GM12878 (cell line): ENCODE measurements at regions not wholly inside any gene's neighbourhood (a gene's known extent, or its start where the extent isn't known, plus 50 kb on each side); places are given as distances from the start of the nearest gene placed in this dataset.

Experiments
- ATAC-seq: fragments of 200-7000 bp; cut with Tn5 transposase; 3 replicates; pipeline ENCODE4 v1.9.1; 2020; ENCODE audit warnings: mild to moderate bottlenecking, moderate library complexity
- BruUV-seq: library from RNA; stranded (reverse); fragments of 400-500 nt; replicated peaks from 2 replicates; lab custom pipeline; 2021; lab: Mats Ljungman, UMichigan
- CTCF ChIA-PET: fragments of 300-600 bp; sonication (Branson Sonifier 250); formaldehyde crosslinking; extraction: SDS; loops from one replicate; lab custom pipeline; 2021; ENCODE audit warnings: inconsistent platforms; lab: Yijun Ruan, JAX
- POLR2A ChIA-PET: fragments of 350-600 bp; formaldehyde crosslinking; extraction: SDS; loops from one replicate; lab custom pipeline; 2021; ENCODE audit warnings: inconsistent platforms; lab: Charles Lee
- RAD21 ChIA-PET: fragments of 300-600 bp; sonication (Branson Sonifier 250); formaldehyde crosslinking; loops from one replicate; lab custom pipeline; 2023; ENCODE audit warnings: antibody characterized with exemption; ENCODE audit not compliant: unreplicated experiment; lab: Charles Lee
- SMC1A ChIA-PET: fragments of 300-600 bp; sonication (Branson Sonifier 250); formaldehyde crosslinking; loops from one replicate; lab custom pipeline; 2023; ENCODE audit not compliant: unreplicated experiment, uncharacterized antibody; lab: Charles Lee
- DNase-seq: peaks from one replicate; pipeline ENCODE4 v3.0.0-alpha.2; 2011; ENCODE audit warnings: low read depth, low spot score
- FAIRE-seq: peaks from 3 replicates; lab custom pipeline; 2011; peaks lifted over from hg19 to GRCh38; lab: Jason Lieb, UNC
- H2AFZ ChIP-seq: 2 replicates; pipeline ENCODE4 v1.6.0; 2011; ENCODE audit warnings: low read depth, low read length, control low read depth; ENCODE audit not compliant: control insufficient read depth
- H3K27ac ChIP-seq: 2 replicates; pipeline ENCODE4 v1.5.1; 2011; ENCODE audit warnings: control low read depth; ENCODE audit not compliant: control insufficient read depth, insufficient read depth
- H3K27me3 ChIP-seq, 2 experiments: replicated peaks in 1 of 2; 2 replicates each; pipeline versions ENCODE4 v1.6.0 to v1.6.1; 2011; ENCODE audit warnings: low read length in 1 of 2; ENCODE audit not compliant: control insufficient read depth in 2 of 2, insufficient read depth in 2 of 2
- H3K36me3 ChIP-seq, 2 experiments: 2 replicates each; pipeline ENCODE4 v1.5.1; 2011; ENCODE audit warnings: low read length in 1 of 2; ENCODE audit not compliant: control insufficient read depth in 2 of 2, insufficient read depth in 2 of 2
- H3K4me1 ChIP-seq: 2 replicates; pipeline ENCODE4 v1.6.1; 2011; ENCODE audit warnings: mild to moderate bottlenecking, low read length, moderate library complexity, mixed read lengths; ENCODE audit not compliant: control insufficient read depth, insufficient read depth
- H3K4me2 ChIP-seq: 2 replicates; pipeline ENCODE4 v1.6.0; 2011; ENCODE audit warnings: control low read depth; ENCODE audit not compliant: control insufficient read depth, insufficient read depth
- H3K4me3 ChIP-seq: fragments of 200-600 bp; sonication (generic); 2 replicates; pipeline ENCODE4 v1.5.1; 2016
- H3K79me2 ChIP-seq: 2 replicates; pipeline ENCODE4 v1.6.0; 2011; ENCODE audit warnings: low read length; ENCODE audit not compliant: control insufficient read depth, insufficient read depth
- H3K9ac ChIP-seq: 2 replicates; pipeline ENCODE4 v1.8.0; 2011; ENCODE audit warnings: low read length, control low read depth, mixed read lengths; ENCODE audit not compliant: control insufficient read depth, insufficient read depth
- H3K9me3 ChIP-seq: replicated peaks from 3 replicates; pipeline ENCODE4 v1.5.1; 2011; ENCODE audit warnings: mild to moderate bottlenecking, low read length; ENCODE audit not compliant: control insufficient read depth, insufficient read depth
- H4K20me1 ChIP-seq: 2 replicates; pipeline ENCODE4 v1.6.0; 2011; ENCODE audit not compliant: control insufficient read depth, insufficient read depth
- CBFB ChIP-seq: IDR thresholded peaks from 2 replicates; pipeline ENCODE4 v1.6.1; 2016; ENCODE audit warnings: antibody characterized with exemption, low read depth
- CBX5 ChIP-seq: sonication (generic); IDR thresholded peaks from 2 replicates; pipeline ENCODE4 v1.6.1; 2016; ENCODE audit warnings: low read depth, moderate library complexity, mild to moderate bottlenecking, inconsistent platforms
- CUX1 ChIP-seq: IDR thresholded peaks from 2 replicates; pipeline ENCODE4 v1.6.1; 2012; ENCODE audit warnings: improper control_type of control experiment, low read depth, low read length; ENCODE audit not compliant: insufficient replicate concordance
- EGR1 ChIP-seq, 2 experiments: IDR thresholded peaks; 1 replicate in 1 of 2; 2 replicates in 1 of 2; pipeline ENCODE4 v1.6.1; 2011 to 2012; ENCODE audit warnings: low read depth in 2 of 2, low read length in 2 of 2, borderline replicate concordance in 1 of 2, mild to moderate bottlenecking in 1 of 2, moderate library complexity in 1 of 2
- IRF4 ChIP-seq: IDR thresholded peaks from 2 replicates; pipeline ENCODE4 v1.6.1; 2011; ENCODE audit warnings: low read depth, low read length
- KAT2A ChIP-seq: conservative IDR thresholded peaks from 2 replicates; pipeline ENCODE4 v1.6.1; 2011; ENCODE audit warnings: low read depth, low read length; ENCODE audit not compliant: control insufficient read depth
- NFIC ChIP-seq: IDR thresholded peaks from 2 replicates; pipeline ENCODE4 v1.6.1; 2012; ENCODE audit warnings: low read depth, mild to moderate bottlenecking, inconsistent platforms, low read length, moderate library complexity
- NRF1 ChIP-seq: conservative IDR thresholded peaks from 2 replicates; pipeline ENCODE4 v1.6.1; 2011; ENCODE audit warnings: mild to moderate bottlenecking, low read depth, low read length, improper control_type of control experiment
- PAX8 ChIP-seq: fragments of 450-650 bp; IDR thresholded peaks from 2 replicates; pipeline ENCODE4 v1.6.1; 2017; ENCODE audit warnings: mild to moderate bottlenecking, moderate library complexity
- RAD51 ChIP-seq: fragments of 450-650 bp; IDR thresholded peaks from 2 replicates; pipeline ENCODE4 v1.6.1; 2016; ENCODE audit warnings: moderate library complexity, mild to moderate bottlenecking, inconsistent platforms
- RB1 ChIP-seq: fragments of 450-650 bp; formaldehyde crosslinking; IDR thresholded peaks from 2 replicates; pipeline ENCODE4 v1.6.1; 2017; ENCODE audit warnings: mild to moderate bottlenecking, borderline replicate concordance
- RFX5 ChIP-seq: IDR thresholded peaks from 2 replicates; pipeline ENCODE4 v1.6.1; 2011; ENCODE audit warnings: low read depth, low read length, improper control_type of control experiment
- TCF12 ChIP-seq: IDR thresholded peaks from 2 replicates; pipeline ENCODE4 v1.6.1; 2011; ENCODE audit warnings: low read depth, mild to moderate bottlenecking, low read length
- WRNIP1 ChIP-seq: IDR thresholded peaks from 2 replicates; pipeline ENCODE4 v1.6.1; 2011; ENCODE audit warnings: low read depth, low read length, improper control_type of control experiment, borderline replicate concordance
- ZNF217 ChIP-seq: fragments of 450-650 bp; IDR thresholded peaks from 2 replicates; pipeline ENCODE4 v1.6.1; 2017; ENCODE audit warnings: antibody characterized with exemption, mild to moderate bottlenecking
- WGBS: methylation state at CpG from one replicate; pipeline ENCODE4 v1.1.6; 2016; ENCODE audit warnings: low lambda C conversion rate; ENCODE audit not compliant: insufficient replicate concordance, insufficient coverage; ENCODE audit errors: missing lambda C conversion rate; 5-methylcytosine and 5-hydroxymethylcytosine counted together
- in situ Hi-C: fragments of 300-500 bp; cut with MboI; formaldehyde crosslinking; loops from 9 replicates; pipeline ENCODE4 v1.14.3; 2018; ENCODE audit warnings: mixed read lengths
- intact Hi-C: fragments of 100-400 bp; cut with micrococcal nuclease; formaldehyde crosslinking; loops from one replicate; pipeline ENCODE4 v1.14.2; 2022; ENCODE audit not compliant: unreplicated experiment
- TF ChIP-seq, protein P1 (sequence below): IDR thresholded peaks from 2 replicates; pipeline ENCODE4 v1.6.1; 2012; ENCODE audit warnings: low read depth, low read length, improper control_type of control experiment
- TF ChIP-seq, protein P2 (sequence below): IDR thresholded peaks from 2 replicates; pipeline ENCODE4 v1.6.1; 2012; ENCODE audit warnings: low read depth, low read length, improper control_type of control experiment
- TF ChIP-seq, protein P3 (sequence below): fragments of 450-650 bp; IDR thresholded peaks from 2 replicates; pipeline ENCODE4 v1.6.1; 2016; ENCODE audit warnings: mild to moderate bottlenecking

DNA sequence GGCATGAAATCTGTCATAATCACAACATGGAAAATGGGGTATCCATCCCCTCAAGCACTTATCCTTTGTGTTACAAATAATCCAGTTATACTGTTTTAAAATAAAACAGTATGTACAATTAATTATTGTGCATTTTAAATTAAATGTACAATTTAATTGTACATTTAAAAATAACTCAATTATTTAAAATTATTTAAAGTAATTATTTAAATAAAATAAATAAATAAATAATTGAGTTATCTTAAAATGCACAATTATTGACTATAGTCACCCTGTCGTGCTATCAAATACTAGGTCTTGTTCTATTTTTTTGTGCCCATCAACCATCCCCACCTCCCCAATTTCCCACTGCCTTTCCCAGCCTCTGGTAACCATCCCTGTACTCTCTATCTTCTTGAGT, 66.9 kb upstream of the KCNG1 start (continued):
- no peak for TF ChIP-seq RB1
- TF ChIP-seq TCF12, result no peak
- no peak for TF ChIP-seq EGR1 (IDR thresholded peaks at IDR 0.05; ENCODE audit: borderline replicate concordance in 1 of 2, low read depth in 2 of 2, low read length in 2 of 2)
- TF ChIP-seq CBX5, result no peak
- TF ChIP-seq CBFB, result no peak
- no peak for TF ChIP-seq CUX1
- TF ChIP-seq, protein P1, sequence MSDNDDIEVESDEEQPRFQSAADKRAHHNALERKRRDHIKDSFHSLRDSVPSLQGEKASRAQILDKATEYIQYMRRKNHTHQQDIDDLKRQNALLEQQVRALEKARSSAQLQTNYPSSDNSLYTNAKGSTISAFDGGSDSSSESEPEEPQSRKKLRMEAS, result no peak

DNA sequence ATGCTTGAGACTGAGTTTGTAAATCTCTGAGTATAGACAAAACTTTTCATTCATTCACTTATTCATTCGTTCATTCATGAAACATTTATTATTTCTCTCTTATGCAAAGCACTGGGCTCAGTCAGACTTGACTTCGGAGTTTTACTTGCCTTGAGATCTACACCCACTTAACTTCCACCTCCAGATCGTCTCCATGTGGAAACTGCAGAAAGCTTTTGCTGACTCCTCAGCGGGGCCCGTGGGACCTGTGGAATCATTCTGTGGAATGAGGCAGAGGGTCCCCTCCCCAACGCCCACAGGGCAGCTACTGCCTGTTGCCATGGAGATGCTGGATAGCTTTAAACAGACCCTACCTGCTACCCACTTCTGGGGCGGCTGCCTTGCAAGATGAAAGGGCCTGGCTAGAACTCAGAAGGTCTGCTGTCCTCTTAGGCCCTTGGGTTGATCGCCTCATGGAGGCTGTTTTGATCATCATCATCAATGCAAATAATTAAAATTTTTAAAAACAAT, 66.4 kb upstream of the KCNG1 start:
- Histone ChIP-seq H3K4me2 (no peak overlapping the region), H3K4me1 (no peaks in the 10 kb centered on the region), H3K27me3 (no peaks in the 10 kb centered on the region; a peak in 1 of 4 replicates), H3K9ac (no peak overlapping the region), H4K20me1 (no peaks in the 10 kb centered on the region), H3K27ac (no peak overlapping the region), H3K36me3 (no peaks in the 10 kb centered on the region), H3K79me2 (no peaks in the 10 kb centered on the region), H3K9me3 (no peaks in the 10 kb centered on the region), H2AFZ (no peak overlapping the region), H3K4me3 (no peak overlapping the region)
- intact Hi-C loops, result no loop called here
- BruUV-seq, result no TSS peak
- ChIA-PET SMC1A (no interaction called here), CTCF (no interaction called here), RAD21 (no interaction called here), POLR2A (no interaction called here)
- 33% methylated on average over 8 of the region's 8 CpGs for WGBS
- in situ Hi-C loops, result no loop called here
- ATAC-seq, result no peak
- no peak for DNase-seq
- FAIRE-seq, result no peak
- TF ChIP-seq KAT2A, result no peak
- TF ChIP-seq, protein P2, sequence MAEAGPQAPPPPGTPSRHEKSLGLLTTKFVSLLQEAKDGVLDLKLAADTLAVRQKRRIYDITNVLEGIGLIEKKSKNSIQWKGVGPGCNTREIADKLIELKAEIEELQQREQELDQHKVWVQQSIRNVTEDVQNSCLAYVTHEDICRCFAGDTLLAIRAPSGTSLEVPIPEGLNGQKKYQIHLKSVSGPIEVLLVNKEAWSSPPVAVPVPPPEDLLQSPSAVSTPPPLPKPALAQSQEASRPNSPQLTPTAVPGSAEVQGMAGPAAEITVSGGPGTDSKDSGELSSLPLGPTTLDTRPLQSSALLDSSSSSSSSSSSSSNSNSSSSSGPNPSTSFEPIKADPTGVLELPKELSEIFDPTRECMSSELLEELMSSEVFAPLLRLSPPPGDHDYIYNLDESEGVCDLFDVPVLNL, result no peak
- no peak for TF ChIP-seq WRNIP1
- TF ChIP-seq ZNF217, result no peak
- TF ChIP-seq, protein P3, sequence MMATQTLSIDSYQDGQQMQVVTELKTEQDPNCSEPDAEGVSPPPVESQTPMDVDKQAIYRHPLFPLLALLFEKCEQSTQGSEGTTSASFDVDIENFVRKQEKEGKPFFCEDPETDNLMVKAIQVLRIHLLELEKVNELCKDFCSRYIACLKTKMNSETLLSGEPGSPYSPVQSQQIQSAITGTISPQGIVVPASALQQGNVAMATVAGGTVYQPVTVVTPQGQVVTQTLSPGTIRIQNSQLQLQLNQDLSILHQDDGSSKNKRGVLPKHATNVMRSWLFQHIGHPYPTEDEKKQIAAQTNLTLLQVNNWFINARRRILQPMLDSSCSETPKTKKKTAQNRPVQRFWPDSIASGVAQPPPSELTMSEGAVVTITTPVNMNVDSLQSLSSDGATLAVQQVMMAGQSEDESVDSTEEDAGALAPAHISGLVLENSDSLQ, result no peak
- no peak for TF ChIP-seq RFX5
- no peak for TF ChIP-seq RAD51
- no peak for TF ChIP-seq NFIC
- no peak for TF ChIP-seq PAX8
- no peak for TF ChIP-seq NRF1
- TF ChIP-seq IRF4, result no peak
